Activated CD4-positive, alpha-beta T cell treated with anti-CD3 and anti-CD28 coated beads for 48 hours (primary cell): ENCODE measurements at regions not wholly inside any gene's neighbourhood (a gene's known extent, or its start where the extent isn't known, plus 50 kb on each side); places are given as distances from the start of the nearest gene placed in this dataset.
"Not testable (repeated sequence)": the region's sequence is repeated elsewhere in the genome, so short reads cannot be mapped to it uniquely, and the experiment has no call there.

Source experiments
- DNase-seq: peaks from one replicate; pipeline ENCODE4 v3.0.0-alpha.2; 2020

DNA sequence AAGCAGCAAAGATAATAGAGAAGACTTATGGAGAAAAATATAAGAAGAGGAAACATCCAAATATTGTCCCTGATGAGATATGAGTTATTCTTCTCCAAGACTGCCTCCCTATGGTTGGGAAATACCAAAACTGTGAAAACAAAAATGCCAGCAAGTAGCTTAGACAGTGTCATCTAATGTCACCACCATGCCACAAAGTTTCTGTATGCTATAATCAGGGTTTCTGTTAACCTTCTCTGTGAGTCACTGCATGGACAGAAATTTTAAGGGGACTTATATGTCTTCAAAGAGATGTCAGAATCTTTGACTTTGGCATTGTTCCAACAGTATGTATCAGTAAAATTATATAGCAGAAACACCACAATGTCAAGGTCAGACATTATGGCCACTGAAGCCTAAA lies 222.6 kb downstream of the KDM5D start:
- DNase-seq: no peak

DNA sequence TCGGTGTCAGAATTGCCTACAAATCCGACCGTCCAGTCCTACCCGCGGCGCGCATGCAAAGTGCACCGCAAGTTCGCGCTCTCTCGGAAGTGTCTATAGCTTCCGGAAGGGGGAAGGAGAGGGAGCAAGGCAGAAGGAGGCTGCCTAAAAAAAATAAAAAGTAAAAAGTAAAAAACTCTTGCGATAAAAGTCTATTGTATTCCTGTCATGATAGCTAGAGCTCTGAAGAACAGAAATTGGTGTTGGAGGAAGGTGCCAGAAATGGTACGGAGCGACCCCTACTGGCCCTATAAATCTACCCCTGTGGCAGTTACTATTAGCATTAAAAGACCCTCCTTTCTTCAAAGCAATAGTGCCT lies 241.5 kb downstream of the KDM5D start:
- DNase-seq: peak; percentile 43

DNA sequence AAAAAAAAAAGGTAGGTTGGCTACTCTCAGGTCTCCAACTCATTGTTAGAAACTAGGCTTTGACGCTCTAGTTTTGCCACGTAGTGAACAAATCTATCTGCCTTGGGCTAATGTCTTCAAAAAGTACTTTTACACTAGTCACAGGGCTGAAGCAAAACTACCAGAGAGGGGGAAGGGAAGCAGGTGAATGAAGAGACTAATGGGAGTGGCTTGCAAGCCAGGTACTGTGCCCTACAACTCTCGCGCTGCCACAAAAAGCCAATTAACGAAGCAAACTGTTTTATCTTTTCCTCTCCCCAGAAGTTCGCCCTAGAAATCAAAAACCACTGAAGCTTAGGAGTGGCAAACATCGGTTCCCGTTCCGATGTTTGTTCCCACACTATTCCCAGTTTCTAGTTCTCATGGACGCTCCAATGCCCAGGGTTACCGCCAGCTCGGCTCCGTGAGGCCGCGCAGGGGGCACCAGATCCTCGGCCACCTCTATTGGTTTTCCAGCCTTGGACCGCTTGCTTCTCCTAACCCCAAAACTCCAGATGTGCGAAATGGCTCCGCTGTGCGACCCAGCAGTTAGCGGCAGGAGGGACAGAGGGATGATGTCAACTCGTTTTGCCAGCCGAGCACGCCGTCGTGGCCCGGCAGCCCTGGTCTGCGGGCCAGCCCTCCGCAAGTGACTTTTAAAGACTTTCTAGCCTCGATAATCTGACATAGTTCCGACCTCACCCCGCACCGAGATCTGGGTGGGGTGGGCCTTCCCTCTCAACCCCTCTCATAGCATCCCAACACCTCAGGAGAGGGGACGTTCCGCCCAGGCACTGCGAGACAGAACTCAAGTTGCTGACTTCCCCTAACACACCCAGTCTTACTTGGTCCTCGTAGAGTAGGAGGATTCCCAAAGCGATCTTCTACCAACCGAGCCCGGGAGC lies 242.1 kb downstream of the KDM5D start:
- peak; percentile 13 for DNase-seq

DNA sequence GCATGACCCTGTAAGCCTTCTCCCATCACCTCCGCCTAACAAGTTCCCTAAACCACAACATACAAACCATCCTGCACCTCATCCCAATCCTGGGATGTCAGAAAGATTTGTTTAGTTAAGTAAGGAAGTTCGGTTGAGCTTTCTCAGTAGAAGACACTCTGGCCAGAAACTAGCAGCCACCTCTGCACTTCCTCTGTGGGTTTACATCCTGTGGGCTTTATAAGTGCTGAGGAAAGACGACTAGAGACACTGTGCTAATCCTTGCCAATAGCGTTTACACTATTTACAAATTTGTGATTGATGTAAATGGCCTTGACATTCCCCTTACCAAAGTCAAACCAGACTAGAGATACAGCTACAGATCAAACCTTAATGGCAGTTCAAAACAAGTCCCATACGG lies 246.0 kb downstream of the KDM5D start:
- DNase-seq: peak; percentile 4

DNA sequence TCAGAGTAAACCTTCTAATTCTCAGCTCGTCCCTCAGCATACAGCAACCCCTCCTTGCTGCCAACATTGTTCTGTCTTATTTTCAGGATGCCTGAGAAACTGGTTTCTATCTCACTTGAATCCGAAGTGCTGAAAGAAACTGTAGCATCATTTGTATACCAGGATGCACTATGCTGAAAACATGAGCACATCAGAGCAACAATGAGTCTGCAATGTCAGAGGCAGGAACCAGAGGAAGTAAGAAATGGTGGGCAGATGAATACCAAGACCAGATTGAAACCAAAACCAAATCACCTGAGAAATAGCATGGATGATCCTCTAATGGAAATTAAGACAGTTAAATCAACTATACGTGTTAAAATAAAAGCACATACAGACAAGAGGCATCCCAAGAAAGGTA lies 257.0 kb downstream of the KDM5D start:
- no peak for DNase-seq

DNA sequence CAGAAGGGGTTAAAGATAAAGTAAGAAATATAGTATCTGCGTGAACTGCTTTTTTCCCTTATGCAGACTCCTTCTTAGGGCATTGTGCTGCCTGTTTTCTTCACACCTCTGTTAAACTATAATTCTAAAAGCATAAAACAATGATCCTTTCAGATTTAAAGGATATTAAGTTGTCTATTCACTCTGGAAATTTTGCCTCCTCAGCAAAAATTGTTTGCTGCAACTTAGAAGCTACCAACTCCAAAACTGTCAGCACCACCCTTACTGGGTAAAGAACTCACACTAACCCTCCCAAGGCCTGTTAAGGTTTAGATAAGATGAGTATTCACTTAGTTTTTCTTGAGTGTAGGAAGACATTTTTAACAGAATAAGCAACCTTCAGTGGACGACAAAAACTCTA lies 259.5 kb downstream of the KDM5D start:
- DNase-seq: no peak

DNA sequence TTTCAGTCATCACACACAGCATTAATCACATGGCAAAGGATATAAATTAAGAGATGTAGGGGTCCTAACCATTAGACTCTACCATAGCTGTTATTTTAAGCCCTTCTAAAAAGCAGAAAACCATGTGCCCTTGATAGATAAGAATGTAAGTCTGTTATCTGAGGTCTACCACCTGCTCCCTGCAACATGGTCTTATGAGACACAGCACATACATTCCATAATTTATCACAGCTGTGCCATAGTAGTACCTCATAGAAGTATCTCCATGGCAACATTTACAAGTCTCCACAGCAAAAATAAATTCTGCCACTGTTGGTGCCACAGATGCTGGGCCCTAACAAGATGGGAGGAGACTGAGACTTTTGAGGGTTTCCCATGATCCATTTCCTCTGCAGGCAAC lies 265.4 kb downstream of the KDM5D start:
- no peak for DNase-seq

DNA sequence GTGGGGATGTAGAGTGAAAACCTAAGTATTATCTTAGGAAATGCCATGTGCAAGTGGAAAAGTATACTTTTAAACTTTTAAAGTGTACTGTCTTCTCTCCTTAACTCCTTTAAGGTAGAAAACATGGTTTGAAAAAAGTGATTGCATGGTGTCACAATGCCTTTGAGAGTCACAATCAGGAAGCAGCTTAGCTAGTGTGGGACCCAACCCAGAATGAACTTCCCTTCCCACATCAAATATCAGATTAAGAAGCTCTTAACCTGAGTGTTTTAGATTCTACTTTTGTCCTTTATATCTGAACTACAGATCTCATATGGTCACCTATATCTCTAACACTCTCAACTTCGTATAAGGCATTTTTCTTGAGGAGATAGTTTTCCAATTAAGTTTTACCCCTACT lies 266.6 kb downstream of the KDM5D start:
- DNase-seq: no peak

DNA sequence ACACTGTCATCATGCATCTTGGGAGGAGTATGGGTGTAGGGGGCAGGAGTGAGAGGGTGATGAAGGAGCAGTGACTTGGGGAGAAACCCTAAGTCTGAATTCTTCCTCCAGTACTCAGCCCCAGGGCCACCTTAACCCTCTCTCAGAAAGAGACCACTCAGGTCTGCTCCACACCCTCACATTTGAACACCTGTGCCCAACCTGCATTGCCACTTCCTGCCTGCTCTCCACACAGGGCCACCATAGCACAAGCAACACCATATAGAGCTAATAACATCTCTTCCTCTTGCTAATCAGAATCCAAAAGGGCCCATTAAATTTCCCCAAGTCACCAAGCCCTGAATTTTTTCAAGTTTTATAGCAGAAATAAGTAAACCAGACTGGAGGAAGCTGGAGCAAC lies 278.7 kb downstream of the KDM5D start:
- no peak for DNase-seq

DNA sequence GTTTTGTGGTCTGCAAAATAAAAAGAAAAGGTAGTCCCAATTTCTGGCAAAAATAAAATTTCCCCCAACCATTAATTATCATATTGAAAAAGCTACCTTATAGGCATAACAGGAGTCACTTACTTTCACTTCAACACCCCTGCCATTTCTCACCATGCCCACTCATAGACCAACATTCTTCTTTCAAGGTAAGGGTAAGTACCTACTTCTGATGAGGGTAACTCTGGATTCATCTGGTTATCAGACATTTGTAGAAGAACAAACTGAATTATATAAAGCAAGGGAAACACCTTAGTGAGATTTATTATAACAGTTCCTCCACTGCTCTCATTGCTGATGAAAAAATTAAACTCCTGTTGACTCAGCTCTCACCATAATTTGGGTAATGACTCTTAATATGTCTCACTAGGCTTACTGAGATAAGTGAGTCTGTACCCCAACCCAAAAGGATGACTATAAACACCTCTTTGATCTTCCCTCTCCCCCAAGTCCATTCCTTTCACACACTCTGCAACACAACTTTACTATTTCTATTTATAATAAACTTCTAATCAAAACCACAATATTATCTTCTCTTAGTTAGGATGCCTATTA lies 287.6 kb downstream of the KDM5D start:
- DNase-seq: no peak

DNA sequence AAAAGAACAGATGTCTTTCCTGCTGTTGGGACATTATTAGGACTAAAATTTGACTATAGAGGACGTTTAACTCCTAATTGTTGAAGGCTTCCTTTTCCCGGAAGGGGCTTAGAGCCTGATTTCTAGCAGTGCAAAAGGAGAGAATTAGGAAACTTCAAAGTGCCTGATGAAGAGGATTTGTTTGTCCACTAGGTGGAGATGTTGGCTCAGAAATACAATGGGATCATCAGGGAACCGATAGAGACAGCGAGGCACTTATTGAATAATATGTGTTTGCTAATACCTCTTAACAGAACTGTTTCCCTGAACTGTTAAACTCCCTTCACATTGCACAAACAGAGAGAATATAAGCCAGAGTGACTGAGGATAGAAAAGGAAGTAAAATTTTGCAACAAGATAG lies 311.5 kb downstream of the KDM5D start:
- DNase-seq: no peak

DNA sequence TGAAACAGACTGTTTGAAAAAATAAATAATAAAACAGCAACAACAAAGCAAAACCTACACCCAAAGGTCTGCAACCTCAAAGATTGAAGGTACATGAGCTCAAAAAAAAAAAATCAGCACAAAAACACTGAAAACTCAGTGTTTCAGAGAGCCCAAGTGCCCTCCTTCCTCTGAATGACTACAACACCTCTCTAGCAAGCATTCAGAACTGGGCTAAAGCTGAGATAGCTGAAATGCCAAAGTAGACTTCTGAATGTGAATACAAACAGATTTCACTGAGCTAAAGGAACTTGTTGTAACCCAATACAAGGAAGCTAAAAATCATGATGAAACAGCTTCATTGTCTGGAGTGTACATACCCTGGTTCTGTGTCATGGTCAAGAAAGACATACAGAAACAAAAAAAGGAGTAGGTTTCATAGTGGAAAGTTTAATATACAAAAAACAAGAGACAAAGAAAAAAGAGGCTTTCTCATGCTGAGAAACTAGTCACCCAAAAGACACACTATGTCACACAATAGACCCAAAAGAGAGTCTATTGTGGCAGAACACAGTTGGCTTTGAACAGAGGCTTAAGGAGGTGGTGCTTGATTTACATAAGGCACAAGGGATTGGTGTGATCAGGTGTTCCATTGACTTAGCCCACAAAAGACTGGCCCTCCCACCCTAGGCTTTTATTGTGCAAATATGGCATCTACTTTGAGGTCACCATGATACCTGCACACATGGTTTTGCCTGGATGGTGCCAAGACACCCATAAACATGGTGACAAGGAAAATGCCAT lies 316.6 kb downstream of the KDM5D start:
- no peak for DNase-seq

DNA sequence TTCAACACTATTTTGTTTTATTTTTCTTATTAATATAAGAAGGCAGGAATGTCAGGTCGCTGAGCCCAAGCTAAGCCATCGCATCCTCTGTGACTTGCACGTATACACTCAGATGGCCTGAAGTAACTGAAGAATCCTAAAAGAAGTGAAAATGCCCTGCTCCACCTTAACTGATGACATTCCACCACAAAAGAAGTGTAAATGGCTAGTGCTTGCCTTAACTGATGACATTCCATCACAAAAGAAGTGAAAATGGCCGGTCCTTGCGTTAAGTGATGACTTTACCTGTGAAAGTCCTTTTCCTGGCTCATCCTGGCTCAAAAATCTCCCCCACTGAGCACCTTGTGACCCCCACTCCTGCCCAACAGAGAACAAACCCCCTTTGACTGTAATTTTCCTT lies 317.3 kb downstream of the KDM5D start:
- not testable (repeated sequence) for DNase-seq

DNA sequence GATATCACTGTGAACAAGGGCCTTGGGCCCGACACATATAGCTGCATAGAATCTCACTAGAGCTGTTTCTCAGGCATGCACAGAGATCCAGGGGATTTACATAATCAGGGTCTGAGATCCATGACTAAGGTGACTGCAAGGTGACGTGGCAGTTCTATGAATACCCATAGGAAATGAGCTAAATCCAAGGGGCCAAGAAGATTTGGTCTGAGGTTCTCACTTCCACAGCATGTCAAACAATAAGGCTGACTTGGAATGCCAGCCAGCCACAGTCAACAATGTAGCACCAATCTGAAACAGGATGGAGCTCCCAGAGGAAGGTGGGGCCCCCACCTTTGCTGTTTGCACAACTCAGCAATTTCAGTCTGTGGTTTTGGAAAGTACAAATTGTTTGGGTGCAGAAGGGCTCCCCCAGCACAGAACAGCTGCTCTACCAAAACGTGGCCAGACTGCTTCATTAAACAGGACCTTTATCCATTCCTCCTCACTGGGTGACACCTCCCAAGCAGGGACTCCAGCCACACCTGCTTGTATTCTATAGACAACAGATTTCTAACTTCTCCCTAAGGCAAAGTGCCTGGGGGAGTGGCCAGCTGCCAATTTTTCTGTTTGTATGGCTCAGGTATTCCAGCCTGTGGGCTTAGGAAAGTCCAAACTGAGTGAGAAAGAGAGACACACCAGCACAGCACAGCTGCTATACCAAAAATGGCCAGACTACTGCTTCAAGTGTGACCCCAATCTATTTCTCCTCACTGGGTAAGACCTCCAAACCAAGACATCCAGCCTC lies 333.4 kb downstream of the KDM5D start:
- DNase-seq: no peak

DNA sequence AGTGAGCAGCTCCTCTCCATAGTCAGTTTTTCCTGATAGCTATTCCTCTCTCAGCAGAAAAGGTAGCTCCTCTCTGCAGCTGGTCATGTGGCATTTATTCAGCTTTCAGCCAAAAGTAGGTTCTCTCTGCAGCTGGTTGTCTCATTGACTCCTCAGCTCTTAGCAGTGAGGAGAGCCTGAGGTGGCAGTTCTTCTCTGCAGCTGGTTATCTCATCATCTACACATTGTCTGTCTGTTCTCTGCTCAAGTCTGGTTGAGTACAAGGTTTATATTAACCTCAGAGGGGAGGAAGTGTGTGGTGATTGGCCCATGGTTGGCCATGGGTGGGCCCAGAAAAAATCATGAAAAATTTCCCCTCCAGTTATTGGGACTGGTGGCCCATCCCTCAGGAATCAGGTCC lies 338.3 kb downstream of the KDM5D start:
- no peak for DNase-seq

DNA sequence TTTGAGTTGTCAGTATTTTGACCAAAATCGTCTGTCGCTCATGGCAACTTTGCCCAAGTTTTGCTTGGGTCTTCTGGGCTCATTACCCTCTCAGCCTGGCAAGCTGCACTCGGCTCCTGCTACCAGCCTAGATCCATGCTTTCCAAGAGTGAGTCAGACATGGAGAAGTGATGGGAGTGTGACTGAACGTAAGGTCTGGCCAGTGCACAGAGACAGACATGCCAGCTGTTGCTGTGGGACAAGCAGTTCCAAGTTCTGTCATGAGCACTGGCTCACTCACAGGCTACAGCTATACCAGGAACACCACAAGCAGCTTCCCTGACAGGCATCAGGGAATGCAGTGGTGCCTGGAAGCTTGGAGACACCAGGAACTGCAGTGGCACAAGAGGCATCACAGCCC lies 338.9 kb downstream of the KDM5D start:
- no peak for DNase-seq

DNA sequence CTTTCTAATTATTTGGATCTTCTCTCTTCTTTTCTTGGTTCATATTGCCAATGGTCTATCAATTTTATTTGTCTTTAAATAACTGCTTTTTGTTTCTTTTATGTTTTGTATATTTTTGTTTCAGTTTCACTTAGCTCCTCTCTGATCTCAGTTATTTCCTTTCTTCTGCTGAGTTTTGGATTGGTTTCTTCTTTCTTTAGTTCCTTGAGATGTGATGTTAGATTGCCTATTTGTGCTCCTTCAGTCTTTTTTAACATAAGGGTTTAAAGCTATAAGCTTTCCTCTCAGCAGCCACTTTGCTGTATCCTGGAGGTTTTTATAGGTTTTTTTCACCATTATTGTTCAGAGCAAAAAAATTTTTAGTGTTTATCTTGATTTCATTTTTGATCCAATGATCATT lies 351.6 kb downstream of the KDM5D start:
- no peak for DNase-seq

DNA sequence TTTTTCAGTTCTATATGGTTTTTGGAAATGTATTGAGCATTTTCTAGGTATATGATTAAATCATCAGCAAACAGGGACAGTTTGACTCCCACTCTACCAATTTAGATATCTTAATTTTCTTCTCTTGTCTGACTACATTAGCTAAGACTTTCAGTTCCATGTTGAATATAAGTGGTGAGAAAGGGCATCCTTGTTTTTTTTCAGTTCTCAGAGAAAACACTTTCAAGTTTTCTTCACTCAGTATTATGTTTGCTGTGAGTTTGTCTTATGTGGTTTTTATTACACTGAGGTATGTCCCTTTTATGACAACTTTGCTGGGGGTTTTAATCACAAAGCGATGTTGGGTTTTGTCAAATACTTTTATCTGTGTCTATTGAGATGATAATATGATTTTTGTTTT lies 352.6 kb downstream of the KDM5D start:
- DNase-seq: no peak

DNA sequence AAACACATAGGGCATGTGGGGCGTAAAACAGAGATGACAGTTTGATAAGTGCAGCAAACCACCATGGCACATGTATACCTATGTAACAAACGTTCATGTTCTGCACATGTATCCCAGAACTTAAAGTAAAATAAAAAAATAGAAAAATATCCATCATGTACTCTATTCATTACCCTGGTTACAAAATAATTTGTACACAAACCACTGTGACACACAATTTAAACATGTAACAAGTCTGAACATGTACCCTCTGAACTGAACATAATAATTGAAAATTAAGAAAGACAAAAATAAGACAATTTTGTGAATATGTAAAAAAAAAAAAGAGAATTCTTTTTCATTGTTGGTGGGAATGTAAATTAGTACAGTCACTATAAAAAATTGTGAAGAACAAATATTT lies 379.2 kb downstream of the KDM5D start:
- DNase-seq: no peak

DNA sequence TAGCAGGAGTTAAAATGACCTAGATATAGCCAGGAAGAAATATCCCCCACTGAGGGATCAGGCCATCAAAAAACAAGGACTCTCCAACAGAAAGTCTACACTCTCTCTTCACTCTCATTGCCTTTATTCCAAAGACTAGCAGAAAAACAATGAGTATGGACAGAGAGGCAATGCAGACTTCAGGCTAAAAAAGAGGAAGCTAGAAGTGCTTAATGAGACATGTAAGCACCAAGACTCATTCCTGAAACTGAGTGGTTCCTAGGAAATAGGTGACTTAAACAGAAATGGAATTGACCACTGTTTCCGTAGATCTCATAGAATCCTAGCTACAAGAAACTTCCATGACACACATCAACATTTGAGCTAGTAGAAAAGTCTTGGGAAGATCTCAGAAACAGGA lies 387.3 kb downstream of the KDM5D start:
- no peak for DNase-seq

DNA sequence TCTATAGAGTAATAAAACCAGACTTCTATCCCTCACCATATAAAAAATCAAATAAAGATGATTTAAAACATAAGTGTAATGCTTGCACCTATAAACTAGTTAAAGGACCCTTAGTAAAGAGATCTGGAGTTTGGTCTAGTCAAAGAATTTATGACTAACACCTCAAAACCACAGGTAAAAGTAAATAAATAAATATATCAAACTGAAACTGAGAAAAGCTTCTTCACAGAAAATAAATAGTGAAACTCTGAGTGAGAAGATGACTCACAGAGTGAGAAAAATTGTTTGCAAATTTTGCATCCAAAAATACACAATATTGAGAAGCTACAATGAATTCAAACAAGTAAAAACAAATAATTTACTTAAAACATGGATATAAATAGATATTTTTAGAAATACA lies 387.8 kb downstream of the KDM5D start:
- DNase-seq: no peak

DNA sequence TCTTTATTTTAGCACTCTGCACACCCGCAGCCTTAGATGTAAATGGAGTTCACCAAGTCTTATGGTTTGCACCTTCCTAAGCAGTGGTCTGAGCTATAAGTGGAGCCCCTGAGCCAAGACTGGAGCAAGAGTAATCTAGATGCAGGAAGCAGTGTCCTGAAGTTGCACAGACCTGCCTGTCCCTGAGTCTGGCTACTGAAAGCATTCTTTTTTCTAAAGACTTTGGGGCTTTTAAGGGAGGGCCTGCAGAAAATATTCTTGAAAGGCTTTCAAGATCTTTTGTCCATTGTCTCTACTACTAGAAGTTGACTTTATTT lies 389.7 kb downstream of the KDM5D start:
- no peak for DNase-seq
